ENCODE measurements at regions not wholly inside any gene's neighbourhood (a gene's known extent, or its start where the extent isn't known, plus 50 kb on each side); places are given as distances from the start of the nearest gene placed in this dataset.
A peak's percentile ranks its signal among the peaks of the same experiment; 100 is the strongest.

GRCh38 chr13:32887617-32888016 lies 128.6 kb upstream of the KL start:
- H3K27me3 ChIP-seq (ENCODE audit: control insufficient read depth in 1 of 2, insufficient read depth in 2 of 2, low read length in 2 of 2) = peaks cover 0 to 6% of the 10 kb centered on the region in 2 experiments; a peak in 2 of 5 replicates
- no peaks in the 10 kb centered on the region for H3K79me2 ChIP-seq (ENCODE audit: insufficient read depth, low read length)
- BruUV-seq (replicated peaks) = no TSS peak
- H3K36me3 ChIP-seq (replicated peaks in 1 of 2; ENCODE audit: control insufficient read depth in 1 of 2, insufficient read depth in 2 of 2, low read length in 2 of 2) = no peaks in the 10 kb centered on the region
- H2AFZ ChIP-seq (ENCODE audit: low read length) = no peak overlapping the region
- ChIA-PET POLR2A (no interaction called here), CTCF (ENCODE audit: low intra/inter-chr PET ratio, low total read pairs) (no interaction called here)
- TF ChIP-seq ZNF20 (CRISPR knock-in tag; IDR thresholded peaks at IDR 0.05) (peak; percentile 97), DZIP1 (CRISPR knock-in tag; IDR thresholded peaks at IDR 0.05) (no peak), CHD4 (IDR thresholded peaks at IDR 0.05; ENCODE audit: borderline replicate concordance, low read length) (no peak), ZNF576 (CRISPR knock-in tag; IDR thresholded peaks at IDR 0.05) (no peak)
- no peak overlapping the region for H3K9ac ChIP-seq (ENCODE audit: insufficient read depth, low read depth, low read length)
- no peaks in the 10 kb centered on the region for H3K4me1 ChIP-seq (ENCODE audit: insufficient read depth, low read length)
- no peak overlapping the region for H3K4me2 ChIP-seq (ENCODE audit: low read depth, low read length)
- H3K4me3 ChIP-seq (replicated peaks in 1 of 3; ENCODE audit: insufficient read depth in 1 of 3, low read depth in 2 of 3, low read length in 3 of 3) = no peak overlapping the region
- DNase-seq (ENCODE audit: low spot score) = no peak
- 13% methylated on average over 3 of the region's 3 CpGs for WGBS (ENCODE audit: low lambda C conversion rate)
- FAIRE-seq = no peak
- intact Hi-C loops (cut with micrococcal nuclease; ENCODE audit: unreplicated experiment) = no loop called here
- in situ Hi-C loops (cut with HindIII; ENCODE audit: extremely low pct_ligation_motif_present, low pct_unique_long_range_greater_than_20kb) = no loop called here
- no peaks in the 10 kb centered on the region for H4K20me1 ChIP-seq (ENCODE audit: insufficient read depth, low read length)
- H3K9me3 ChIP-seq (ENCODE audit: low read length) = peaks cover 7% of the 10 kb centered on the region
- H3K27ac ChIP-seq (ENCODE audit: extremely low read length, insufficient read depth, low read length) = no peak overlapping the region
- no peak for ATAC-seq

DNA sequence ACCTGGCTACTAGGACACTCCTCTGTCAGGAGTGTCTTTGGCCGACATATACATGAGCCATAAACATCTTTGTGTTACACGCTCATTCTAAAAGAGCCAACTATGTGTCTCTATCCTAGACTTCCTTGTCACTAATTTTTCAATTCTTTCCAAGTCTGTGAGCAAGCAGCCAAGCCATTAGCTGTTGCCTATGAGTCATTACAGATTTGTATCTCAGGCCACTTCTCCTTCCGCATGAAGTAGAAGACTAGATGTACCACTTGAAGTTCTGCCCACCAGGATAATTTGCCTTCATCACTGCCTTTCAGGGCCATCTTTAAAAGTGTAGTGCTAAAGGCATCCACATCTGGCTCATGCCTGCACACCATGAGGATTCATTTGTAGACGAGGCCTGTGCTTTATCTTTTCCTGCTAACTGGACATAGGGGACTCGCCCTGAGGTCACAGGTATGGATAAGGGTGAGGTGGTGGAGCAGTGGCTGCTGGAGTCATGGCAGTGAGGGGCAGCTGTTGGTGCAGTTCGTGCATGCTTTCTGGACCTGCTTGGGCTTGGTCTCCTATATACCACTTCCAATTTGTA lies 126.1 kb upstream of the KL start:
- WGBS (ENCODE audit: low lambda C conversion rate) = 34% methylated on average over 4 of the region's 6 CpGs
- Histone ChIP-seq H3K4me1 (ENCODE audit: insufficient read depth, low read length) (no peaks in the 10 kb centered on the region), H3K27ac (ENCODE audit: extremely low read length, insufficient read depth, low read length) (no peak overlapping the region), H2AFZ (ENCODE audit: low read length) (no peak overlapping the region), H3K9ac (ENCODE audit: insufficient read depth, low read depth, low read length) (no peak overlapping the region), H3K9me3 (ENCODE audit: low read length) (peaks cover 7% of the 10 kb centered on the region), H3K4me2 (ENCODE audit: low read depth, low read length) (no peak overlapping the region), H3K27me3 (ENCODE audit: control insufficient read depth in 1 of 2, insufficient read depth in 2 of 2, low read length in 2 of 2) (peaks cover 1 to 20% of the 10 kb centered on the region in 2 experiments; a peak in 3 of 5 replicates), H4K20me1 (ENCODE audit: insufficient read depth, low read length) (no peaks in the 10 kb centered on the region), H3K36me3 (replicated peaks in 1 of 2; ENCODE audit: control insufficient read depth in 1 of 2, insufficient read depth in 2 of 2, low read length in 2 of 2) (no peaks in the 10 kb centered on the region), H3K79me2 (ENCODE audit: insufficient read depth, low read length) (no peaks in the 10 kb centered on the region), H3K4me3 (replicated peaks in 1 of 3; ENCODE audit: insufficient read depth in 1 of 3, low read depth in 2 of 3, low read length in 3 of 3) (no peak overlapping the region)
- DNase-seq (ENCODE audit: low spot score) (no peak), ATAC-seq (no peak), FAIRE-seq (no peak)
- no TSS peak for BruUV-seq (replicated peaks)
- in situ Hi-C loops (cut with HindIII; ENCODE audit: extremely low pct_ligation_motif_present, low pct_unique_long_range_greater_than_20kb) = no loop called here
- CTCF ChIA-PET (ENCODE audit: low intra/inter-chr PET ratio, low total read pairs) = no interaction called here
- intact Hi-C loops (cut with micrococcal nuclease; ENCODE audit: unreplicated experiment) = no loop called here
- POLR2A ChIA-PET = no interaction called here
- TF ChIP-seq ZNF530 (CRISPR knock-in tag; IDR thresholded peaks at IDR 0.05; ENCODE audit: low read depth) (no peak), LBX2 (CRISPR knock-in tag; IDR thresholded peaks at IDR 0.05; ENCODE audit: borderline replicate concordance) (no peak), ETS1 (CRISPR knock-in tag; IDR thresholded peaks at IDR 0.05) (no peak), HNF1A (IDR thresholded peaks at IDR 0.05; ENCODE audit: low read depth) (no peak), HNF1A (CRISPR knock-in tag; IDR thresholded peaks at IDR 0.05; ENCODE audit: borderline replicate concordance) (no peak)

Data from HepG2 (cell line).